ENCODE measurements at regions not wholly inside any gene's neighbourhood (a gene's known extent, or its start where the extent isn't known, plus 50 kb on each side); places are given as distances from the start of the nearest gene placed in this dataset.

GRCh38 chr4:137705171-137705783 lies 173.0 kb upstream of the PCDH18 start:
- TF ChIP-seq, protein P1, sequence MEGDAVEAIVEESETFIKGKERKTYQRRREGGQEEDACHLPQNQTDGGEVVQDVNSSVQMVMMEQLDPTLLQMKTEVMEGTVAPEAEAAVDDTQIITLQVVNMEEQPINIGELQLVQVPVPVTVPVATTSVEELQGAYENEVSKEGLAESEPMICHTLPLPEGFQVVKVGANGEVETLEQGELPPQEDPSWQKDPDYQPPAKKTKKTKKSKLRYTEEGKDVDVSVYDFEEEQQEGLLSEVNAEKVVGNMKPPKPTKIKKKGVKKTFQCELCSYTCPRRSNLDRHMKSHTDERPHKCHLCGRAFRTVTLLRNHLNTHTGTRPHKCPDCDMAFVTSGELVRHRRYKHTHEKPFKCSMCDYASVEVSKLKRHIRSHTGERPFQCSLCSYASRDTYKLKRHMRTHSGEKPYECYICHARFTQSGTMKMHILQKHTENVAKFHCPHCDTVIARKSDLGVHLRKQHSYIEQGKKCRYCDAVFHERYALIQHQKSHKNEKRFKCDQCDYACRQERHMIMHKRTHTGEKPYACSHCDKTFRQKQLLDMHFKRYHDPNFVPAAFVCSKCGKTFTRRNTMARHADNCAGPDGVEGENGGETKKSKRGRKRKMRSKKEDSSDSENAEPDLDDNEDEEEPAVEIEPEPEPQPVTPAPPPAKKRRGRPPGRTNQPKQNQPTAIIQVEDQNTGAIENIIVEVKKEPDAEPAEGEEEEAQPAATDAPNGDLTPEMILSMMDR (IDR thresholded peaks at IDR 0.05) = no peak
- TF ChIP-seq EP300 (IDR thresholded peaks at IDR 0.05) = no peak
- TF ChIP-seq POLR2A (IDR thresholded peaks at IDR 0.05) = no peak
- TF ChIP-seq POLR2AphosphoS5 (IDR thresholded peaks at IDR 0.05) = peak in 1 of 3 donors; percentile 47

Data from stomach (tissue), 4 donors.